ENCODE measurements at regions not wholly inside any gene's neighbourhood (a gene's known extent, or its start where the extent isn't known, plus 50 kb on each side); places are given as distances from the start of the nearest gene placed in this dataset.

DNA sequence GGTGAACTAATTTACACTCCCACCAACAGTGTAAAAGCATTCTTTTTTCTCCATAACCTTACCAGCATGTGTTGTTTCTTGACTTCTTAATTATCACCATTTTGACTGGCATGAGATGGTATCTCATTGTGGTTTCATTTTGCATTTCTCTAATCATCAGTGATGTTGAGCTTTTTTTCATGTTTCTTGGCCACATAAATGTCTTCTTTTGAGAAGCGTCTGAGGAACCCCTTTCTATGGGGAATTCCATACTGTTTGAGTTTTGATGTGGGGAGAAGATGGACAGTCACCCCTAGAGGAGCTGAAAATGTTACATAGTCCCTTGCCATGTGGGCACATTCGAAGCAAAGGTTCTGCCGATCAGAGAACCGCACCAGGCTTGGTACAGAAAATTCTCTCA is 207.0 kb upstream of the SLC30A5 start:
- DNase-seq (ENCODE audit: low spot score), result no peak
- Mint-ChIP-seq H3K27ac (ENCODE audit: unreplicated experiment) (no peak overlapping the region), H3K27me3 (ENCODE audit: unreplicated experiment) (no peaks in the 10 kb centered on the region), H3K9me3 (ENCODE audit: unreplicated experiment) (no peaks in the 10 kb centered on the region), H3K4me1 (ENCODE audit: unreplicated experiment) (no peaks in the 10 kb centered on the region), H3K36me3 (ENCODE audit: low read depth, unreplicated experiment) (no peaks in the 10 kb centered on the region), H3K4me3 (ENCODE audit: unreplicated experiment) (no peak overlapping the region)
- TF ChIP-seq, protein P1, sequence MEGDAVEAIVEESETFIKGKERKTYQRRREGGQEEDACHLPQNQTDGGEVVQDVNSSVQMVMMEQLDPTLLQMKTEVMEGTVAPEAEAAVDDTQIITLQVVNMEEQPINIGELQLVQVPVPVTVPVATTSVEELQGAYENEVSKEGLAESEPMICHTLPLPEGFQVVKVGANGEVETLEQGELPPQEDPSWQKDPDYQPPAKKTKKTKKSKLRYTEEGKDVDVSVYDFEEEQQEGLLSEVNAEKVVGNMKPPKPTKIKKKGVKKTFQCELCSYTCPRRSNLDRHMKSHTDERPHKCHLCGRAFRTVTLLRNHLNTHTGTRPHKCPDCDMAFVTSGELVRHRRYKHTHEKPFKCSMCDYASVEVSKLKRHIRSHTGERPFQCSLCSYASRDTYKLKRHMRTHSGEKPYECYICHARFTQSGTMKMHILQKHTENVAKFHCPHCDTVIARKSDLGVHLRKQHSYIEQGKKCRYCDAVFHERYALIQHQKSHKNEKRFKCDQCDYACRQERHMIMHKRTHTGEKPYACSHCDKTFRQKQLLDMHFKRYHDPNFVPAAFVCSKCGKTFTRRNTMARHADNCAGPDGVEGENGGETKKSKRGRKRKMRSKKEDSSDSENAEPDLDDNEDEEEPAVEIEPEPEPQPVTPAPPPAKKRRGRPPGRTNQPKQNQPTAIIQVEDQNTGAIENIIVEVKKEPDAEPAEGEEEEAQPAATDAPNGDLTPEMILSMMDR (IDR thresholded peaks at IDR 0.05; ENCODE audit: unreplicated experiment), result no peak

DNA sequence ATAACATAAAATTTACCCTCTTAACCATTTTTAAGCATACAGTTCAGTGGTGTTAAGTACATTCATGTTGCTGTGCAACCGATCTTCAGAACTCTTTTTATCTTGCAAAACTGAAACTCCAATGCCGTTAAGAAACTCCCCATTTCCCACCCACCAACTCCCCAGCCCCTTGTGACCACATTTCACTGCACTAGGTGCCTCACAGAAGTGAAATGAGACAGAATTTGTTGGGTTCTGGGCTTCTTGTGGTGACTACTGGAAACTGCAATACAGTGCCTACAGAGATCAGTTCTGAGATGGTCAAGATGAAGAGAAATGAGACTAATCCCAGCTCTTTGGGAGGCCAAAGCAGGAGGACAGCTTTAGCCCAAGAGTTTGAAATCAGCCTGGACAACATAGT is 202.1 kb upstream of the SLC30A5 start:
- Mint-ChIP-seq H3K27ac (ENCODE audit: unreplicated experiment) (no peak overlapping the region), H3K36me3 (ENCODE audit: low read depth, unreplicated experiment) (no peaks in the 10 kb centered on the region), H3K4me1 (ENCODE audit: unreplicated experiment) (no peaks in the 10 kb centered on the region), H3K4me3 (ENCODE audit: unreplicated experiment) (no peak overlapping the region), H3K27me3 (ENCODE audit: unreplicated experiment) (no peaks in the 10 kb centered on the region), H3K9me3 (ENCODE audit: unreplicated experiment) (no peaks in the 10 kb centered on the region)
- TF ChIP-seq, protein P1 (IDR thresholded peaks at IDR 0.05; ENCODE audit: unreplicated experiment), result no peak
- no peak for DNase-seq (ENCODE audit: low spot score)

DNA sequence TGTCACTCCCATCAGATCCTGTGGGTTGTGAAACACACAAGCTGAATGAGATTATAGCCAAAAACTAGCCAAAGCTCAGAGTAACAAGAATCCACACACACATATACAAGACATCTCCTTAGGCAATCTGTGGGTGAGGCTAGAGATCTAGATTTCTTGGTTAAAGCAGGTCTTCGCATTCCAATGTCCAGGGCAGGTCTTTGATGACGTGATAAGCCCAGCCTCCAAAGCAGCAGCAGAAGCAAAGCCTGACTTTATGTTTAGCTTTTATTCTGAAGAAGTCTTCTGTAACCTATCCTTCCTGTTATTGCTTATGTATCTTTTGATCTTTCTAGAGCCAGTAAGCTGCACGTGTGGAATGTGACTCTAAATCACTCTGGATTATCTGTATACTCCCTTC is 199.1 kb upstream of the SLC30A5 start:
- Mint-ChIP-seq H3K9me3 (ENCODE audit: unreplicated experiment) (no peaks in the 10 kb centered on the region), H3K4me3 (ENCODE audit: unreplicated experiment) (no peak overlapping the region), H3K27me3 (ENCODE audit: unreplicated experiment) (no peaks in the 10 kb centered on the region), H3K4me1 (ENCODE audit: unreplicated experiment) (peaks cover 2% of the 10 kb centered on the region), H3K36me3 (ENCODE audit: low read depth, unreplicated experiment) (no peaks in the 10 kb centered on the region), H3K27ac (ENCODE audit: unreplicated experiment) (no peak overlapping the region)
- TF ChIP-seq, protein P1 (IDR thresholded peaks at IDR 0.05; ENCODE audit: unreplicated experiment), result no peak
- DNase-seq (ENCODE audit: low spot score), result no peak

DNA sequence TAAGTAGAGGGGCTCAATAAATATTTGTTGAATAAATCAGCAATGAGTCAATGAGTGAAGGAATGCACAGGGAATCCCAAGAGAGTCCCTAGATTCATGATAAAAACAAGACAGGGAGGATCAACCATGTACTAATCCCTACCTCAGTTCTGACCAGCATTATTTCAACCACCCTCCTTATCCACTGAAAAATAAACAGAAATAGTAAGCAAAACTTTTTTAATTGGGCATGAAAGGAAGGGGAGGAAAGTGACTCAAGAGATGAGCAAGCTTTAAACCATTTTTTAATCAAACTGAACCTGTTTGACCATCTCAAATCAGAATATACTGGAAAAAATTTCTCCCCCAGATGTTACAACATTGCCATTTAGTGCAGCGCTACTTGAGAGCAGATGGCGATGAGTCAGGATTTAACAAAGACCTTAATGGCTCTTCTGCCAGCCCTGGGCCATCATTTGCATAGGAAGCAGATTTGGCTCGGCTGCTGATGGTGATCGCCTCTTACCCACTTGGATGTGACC is 194.8 kb upstream of the SLC30A5 start:
- peaks cover 9% of the 10 kb centered on the region for H3K4me1 Mint-ChIP-seq (ENCODE audit: unreplicated experiment)
- no peak overlapping the region for H3K27ac Mint-ChIP-seq (ENCODE audit: unreplicated experiment)
- no peaks in the 10 kb centered on the region for H3K9me3 Mint-ChIP-seq (ENCODE audit: unreplicated experiment)
- TF ChIP-seq, protein P1 (IDR thresholded peaks at IDR 0.05; ENCODE audit: unreplicated experiment), result no peak
- H3K27me3 Mint-ChIP-seq (ENCODE audit: unreplicated experiment), result peaks cover 2% of the 10 kb centered on the region
- H3K4me3 Mint-ChIP-seq (ENCODE audit: unreplicated experiment), result no peak overlapping the region
- H3K36me3 Mint-ChIP-seq (ENCODE audit: low read depth, unreplicated experiment), result no peaks in the 10 kb centered on the region
- DNase-seq (ENCODE audit: low spot score), result no peak

DNA sequence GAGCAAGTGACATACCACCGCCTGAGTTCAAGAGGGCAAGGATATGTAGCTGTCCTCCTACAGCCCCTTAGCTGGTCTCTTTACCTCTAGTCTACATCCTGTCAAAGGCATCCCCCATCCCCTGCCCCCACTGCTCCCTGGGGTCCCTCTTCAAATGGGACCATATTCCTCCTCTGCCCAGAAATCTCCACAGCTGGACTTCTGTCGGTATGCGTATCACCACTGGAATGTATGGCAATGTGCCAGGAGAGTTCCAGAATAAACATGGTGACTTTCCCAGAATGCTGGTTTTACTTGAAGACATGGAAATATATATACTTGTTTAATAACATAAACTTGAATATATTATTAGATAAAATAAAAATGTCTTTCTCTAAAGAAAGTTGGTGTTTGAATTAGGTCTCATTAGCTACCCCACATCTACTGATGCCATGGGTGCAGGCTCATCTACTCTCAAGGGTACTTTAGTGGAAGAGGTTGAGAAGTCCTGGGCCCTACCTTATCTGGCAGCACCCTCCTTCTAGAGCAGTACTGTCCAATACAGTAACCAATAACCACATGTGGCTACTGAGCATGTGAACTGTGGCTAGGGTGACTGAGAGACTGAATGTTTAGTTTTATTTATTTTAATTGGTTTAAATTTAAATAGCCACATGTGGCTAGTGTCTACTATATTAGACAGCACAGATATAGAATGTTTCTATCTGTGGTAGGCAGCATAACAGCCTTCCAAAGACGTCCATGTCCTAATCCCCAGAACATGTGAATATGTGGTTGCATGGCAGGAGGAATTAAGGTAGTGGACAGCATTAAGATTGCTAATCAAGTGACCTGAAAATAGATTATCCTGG is 181.7 kb upstream of the SLC30A5 start:
- Mint-ChIP-seq H3K27me3 (ENCODE audit: unreplicated experiment) (no peaks in the 10 kb centered on the region), H3K4me1 (ENCODE audit: unreplicated experiment) (no peaks in the 10 kb centered on the region), H3K9me3 (ENCODE audit: unreplicated experiment) (no peaks in the 10 kb centered on the region), H3K36me3 (ENCODE audit: low read depth, unreplicated experiment) (no peaks in the 10 kb centered on the region), H3K27ac (ENCODE audit: unreplicated experiment) (no peak overlapping the region), H3K4me3 (ENCODE audit: unreplicated experiment) (no peak overlapping the region)
- TF ChIP-seq, protein P1 (IDR thresholded peaks at IDR 0.05; ENCODE audit: unreplicated experiment), result no peak
- no peak for DNase-seq (ENCODE audit: low spot score)
